Esophagus squamous epithelium (tissue), 5 donors: ENCODE measurements at regions not wholly inside any gene's neighbourhood (a gene's known extent, or its start where the extent isn't known, plus 50 kb on each side); places are given as distances from the start of the nearest gene placed in this dataset.

ENCODE experiments used
- DNase-seq: peaks from one replicate; lab custom pipeline; 2025; lab: John Stamatoyannopoulos, UW
- H3K27ac ChIP-seq, 4 donors: fragments of 200-600 bp; sonication (generic); one replicate each; pipeline ENCODE4 v1.5.1; 2016 to 2019; ENCODE audit warnings: mild to moderate bottlenecking in 1 of 4
- H3K27me3 ChIP-seq, 4 donors: fragments of 200-600 bp; sonication (generic); 1 replicate in 3 of 4; 2 replicates in 1 of 4; pipeline versions ENCODE4 v1.5.1 to v1.6.0; 2017 to 2021; ENCODE audit warnings: antibody characterized with exemption in 1 of 4
- H3K36me3 ChIP-seq, 3 donors: fragments of 200-600 bp; sonication (generic); one replicate each; pipeline ENCODE4 v1.5.1; 2016 to 2019
- H3K4me1 ChIP-seq, 3 donors: fragments of 200-600 bp; sonication (generic); one replicate each; pipeline ENCODE4 v1.5.1; 2017 to 2019
- H3K4me3 ChIP-seq, 4 donors: fragments of 200-600 bp; sonication (generic); 1 replicate in 3 of 4; 2 replicates in 1 of 4; pipeline ENCODE4 v1.5.1; 2016 to 2019; ENCODE audit warnings: mild to moderate bottlenecking in 2 of 4, moderate library complexity in 1 of 4
- H3K9me3 ChIP-seq, 3 donors: fragments of 200-600 bp; sonication (generic); one replicate each; pipeline ENCODE4 v1.5.1; 2016 to 2019
- CTCF ChIP-seq, 6 experiments: fragments of 450-650 bp in 4 of 6; fragments of 200-600 bp in 2 of 6; sonication (generic) in 2 of 6; IDR thresholded peaks; one replicate each; pipeline ENCODE4 v1.5.1; 2016 to 2019; ENCODE audit warnings: antibody characterized with exemption in 6 of 6, mild to moderate bottlenecking in 4 of 6, moderate library complexity in 4 of 6
- POLR2A ChIP-seq, 4 donors: fragments of 450-650 bp; IDR thresholded peaks; one replicate each; pipeline ENCODE4 v1.6.1; 2017; ENCODE audit warnings: antibody characterized with exemption in 4 of 4, mild to moderate bottlenecking in 4 of 4, moderate library complexity in 3 of 4
- whole genome bisulfite sequencing, 2 donors: methylation state at CpG; one replicate each; pipeline ENCODE4 v1.1.5; 2018; 5-methylcytosine and 5-hydroxymethylcytosine counted together
- intact Hi-C: fragments of 100-400 bp; cut with DNase I; formaldehyde crosslinking; loops from one replicate; pipeline ENCODE4 v1.15.0; 2022
- donor health status: DM: yes; HTN: yes; CAD: no.

- TF ChIP-seq CTCF (IDR thresholded peaks at IDR 0.05) (no peak), POLR2A (IDR thresholded peaks at IDR 0.05) (no peak)
- intact Hi-C loops = no loop called here
- no peak overlapping the region for H3K27ac ChIP-seq
- WGBS, 2 donors = 23 to 52% methylated on average over 1 of the region's 1 CpG
- no peaks in the 10 kb centered on the region for H3K36me3 ChIP-seq
- no peak overlapping the region for H3K4me3 ChIP-seq
- no peaks in the 10 kb centered on the region for H3K4me1 ChIP-seq
- H3K9me3 ChIP-seq = no peaks in the 10 kb centered on the region
- no peak for DNase-seq
- no peaks in the 10 kb centered on the region for H3K27me3 ChIP-seq
These were observed 183.7 kb downstream of the ISL1 start for GRCh38 chr5:51566953-51567352.

GRCh38 chr5:51567636-51568035 is 184.4 kb downstream of the ISL1 start:
- Histone ChIP-seq H3K36me3 (no peaks in the 10 kb centered on the region), H3K27ac (no peak overlapping the region), H3K4me1 (no peaks in the 10 kb centered on the region), H3K27me3 (no peaks in the 10 kb centered on the region), H3K9me3 (no peaks in the 10 kb centered on the region), H3K4me3 (no peak overlapping the region)
- DNase-seq = no peak
- intact Hi-C loops = no loop called here
- no peak for TF ChIP-seq POLR2A (IDR thresholded peaks at IDR 0.05)
- TF ChIP-seq CTCF (IDR thresholded peaks at IDR 0.05) = no peak

GRCh38 chr5:51573835-51574234 is 190.6 kb downstream of the ISL1 start:
- no peaks in the 10 kb centered on the region for H3K4me1 ChIP-seq
- WGBS, 2 donors = 36 to 50% methylated on average over 5 of the region's 5 CpGs
- H3K9me3 ChIP-seq = no peaks in the 10 kb centered on the region
- no peak overlapping the region for H3K27ac ChIP-seq
- H3K36me3 ChIP-seq = no peaks in the 10 kb centered on the region
- H3K27me3 ChIP-seq = no peaks in the 10 kb centered on the region
- intact Hi-C loops = no loop called here
- TF ChIP-seq CTCF (IDR thresholded peaks at IDR 0.05) = no peak
- TF ChIP-seq POLR2A (IDR thresholded peaks at IDR 0.05) = no peak
- DNase-seq = no peak
- no peak overlapping the region for H3K4me3 ChIP-seq

- TF ChIP-seq POLR2A (IDR thresholded peaks at IDR 0.05) (no peak), CTCF (IDR thresholded peaks at IDR 0.05) (no peak)
- intact Hi-C loops = no loop called here
- H3K4me3 ChIP-seq = no peak overlapping the region
- DNase-seq = no peak
- no peaks in the 10 kb centered on the region for H3K9me3 ChIP-seq
- H3K27ac ChIP-seq = no peak overlapping the region
- H3K4me1 ChIP-seq = no peaks in the 10 kb centered on the region
- WGBS, 2 donors = 64 to 72% methylated on average over 3 of the region's 3 CpGs
- no peaks in the 10 kb centered on the region for H3K36me3 ChIP-seq
- no peaks in the 10 kb centered on the region for H3K27me3 ChIP-seq
These were observed 199.7 kb downstream of the ISL1 start for GRCh38 chr5:51582871-51583394.

GRCh38 chr5:51598026-51598425 is 214.8 kb downstream of the ISL1 start:
- Histone ChIP-seq H3K4me3 (no peak overlapping the region), H3K36me3 (no peaks in the 10 kb centered on the region), H3K27me3 (no peaks in the 10 kb centered on the region), H3K9me3 (no peaks in the 10 kb centered on the region), H3K27ac (no peak overlapping the region), H3K4me1 (no peaks in the 10 kb centered on the region)
- intact Hi-C loops = no loop called here
- no peak for DNase-seq
- TF ChIP-seq POLR2A (IDR thresholded peaks at IDR 0.05) (no peak), CTCF (IDR thresholded peaks at IDR 0.05) (no peak)
- 47% methylated on average over 2 of the region's 2 CpGs for WGBS, 2 donors
